ENCODE measurements at regions not wholly inside any gene's neighbourhood (a gene's known extent, or its start where the extent isn't known, plus 50 kb on each side); places are given as distances from the start of the nearest gene placed in this dataset.

- no peak for TF ChIP-seq GATA2 (IDR thresholded peaks at IDR 0.05; ENCODE audit: low read depth, low read length)
- no peak for TF ChIP-seq GATA3 (IDR thresholded peaks at IDR 0.05; ENCODE audit: low read depth, low read length)
These were observed 126.5 kb upstream of the JAG1 start for GRCh38 chr20:10800288-10800687.

Measured in SH-SY5Y (cell line).